ENCODE measurements at regions not wholly inside any gene's neighbourhood (a gene's known extent, or its start where the extent isn't known, plus 50 kb on each side); places are given as distances from the start of the nearest gene placed in this dataset.

GRCh38 chr5:18117968-18118367 is 483.7 kb downstream of the TAF11L14 start:
- H2BK120ac ChIP-seq (ENCODE audit: low read depth, low read length): no peak overlapping the region
- no peak overlapping the region for H2AK5ac ChIP-seq (ENCODE audit: low read depth, low read length)
- WGBS, 2 experiments (ENCODE audit: extremely low coverage in 2 of 2, insufficient read length in 1 of 2): no CpG with 5 or more reads among the region's 2 CpGs
- H2AFZ ChIP-seq (replicated peaks; ENCODE audit: low read length, poor library complexity): no peak overlapping the region
- DNase-seq (no peak), ATAC-seq (ENCODE audit: low read depth) (no peak)
- no peak overlapping the region for H2BK15ac ChIP-seq (ENCODE audit: low read depth, low read length)
- H3K9ac ChIP-seq (ENCODE audit: low read depth, low read length): no peak overlapping the region
- no peak overlapping the region for H2BK5ac ChIP-seq (ENCODE audit: low read depth, low read length, poor library complexity, severe bottlenecking)
- no peak overlapping the region for H3K27ac ChIP-seq (ENCODE audit: insufficient read depth, low read length)
- no peaks in the 10 kb centered on the region for H3K36me3 ChIP-seq (ENCODE audit: control insufficient read depth, insufficient read depth, low read length)
- TF ChIP-seq RAD21 (IDR thresholded peaks at IDR 0.05; ENCODE audit: low read length) (no peak), BHLHE40 (IDR thresholded peaks at IDR 0.05; ENCODE audit: low read depth, low read length) (no peak), MXI1 (IDR thresholded peaks at IDR 0.05; ENCODE audit: borderline replicate concordance, low read depth, low read length) (no peak), CTCF (conservative IDR thresholded peaks at IDR 0.05; ENCODE audit: low read depth, low read length) (no peak), RCOR1 (IDR thresholded peaks at IDR 0.05; ENCODE audit: insufficient replicate concordance, low read length) (no peak), USF2 (IDR thresholded peaks at IDR 0.05; ENCODE audit: low read depth, low read length) (no peak), NFE2L2 (IDR thresholded peaks at IDR 0.05; ENCODE audit: low read depth, low read length) (no peak), CEBPB (IDR thresholded peaks at IDR 0.05; ENCODE audit: low read depth, low read length) (no peak)
- no peak overlapping the region for H3K4me2 ChIP-seq (ENCODE audit: low read depth, low read length)
- in situ Hi-C loops (cut with MboI; ENCODE audit: low sequenced_read_pairs): loop anchor here (10.0 kb wide), 1 partner anchor 903 kb away; the partner anchor contains the start of gene BASP1
- no TSS peak for BruUV-seq (replicated peaks)
- H3K4me3 ChIP-seq (ENCODE audit: insufficient read depth, low read depth, low read length): no peak overlapping the region
- H3K23ac ChIP-seq (ENCODE audit: low read depth, low read length): no peak overlapping the region
- H3K27me3 ChIP-seq (ENCODE audit: control insufficient read depth, insufficient read depth, low read length): no peaks in the 10 kb centered on the region
- H3K4me1 ChIP-seq (ENCODE audit: control insufficient read depth, insufficient read depth, low read length): no peaks in the 10 kb centered on the region
- no peak overlapping the region for H3K4ac ChIP-seq (ENCODE audit: low read depth, low read length)
- H3K18ac ChIP-seq (ENCODE audit: low read depth, low read length): no peak overlapping the region
- no peak overlapping the region for H4K5ac ChIP-seq (ENCODE audit: low read depth, low read length)
- no peaks in the 10 kb centered on the region for H3K9me3 ChIP-seq (ENCODE audit: control insufficient read depth, insufficient read depth, low read length)
- H3K9me1 ChIP-seq (ENCODE audit: insufficient read depth, low read length): no peaks in the 10 kb centered on the region
- no peak overlapping the region for H2BK20ac ChIP-seq (ENCODE audit: low read depth, low read length)
- no peaks in the 10 kb centered on the region for H3K79me1 ChIP-seq (ENCODE audit: low read depth in 1 of 2, low read length in 2 of 2)
- no peak overlapping the region for H2AK9ac ChIP-seq (replicated peaks; ENCODE audit: low read depth, low read length, poor library complexity)
- no peak overlapping the region for H3K14ac ChIP-seq (replicated peaks; ENCODE audit: low read depth, low read length)
- H4K20me1 ChIP-seq (ENCODE audit: insufficient read depth, low read length): no peaks in the 10 kb centered on the region
- intact Hi-C loops (cut with micrococcal nuclease): loop anchor here (5.0 to 10.0 kb wide), 3 partner anchors 184 to 863 kb away; no protein-coding TSS in a partner anchor
- ChIA-PET CTCF (no interaction called here), POLR2A (ENCODE audit: unreplicated experiment) (no interaction called here)
- H4K91ac ChIP-seq (ENCODE audit: insufficient read depth, low read depth, low read length): no peak overlapping the region
- H3K56ac ChIP-seq (ENCODE audit: extremely low read depth, insufficient read depth, low read length): no peak overlapping the region
- no peak overlapping the region for H4K8ac ChIP-seq (ENCODE audit: low read depth in 2 of 2, low read length in 2 of 2)
- dilution Hi-C loops (cut with HindIII; ENCODE audit: low sequenced_read_pairs, unreplicated experiment): no loop called here

Measured in IMR-90 (cell line).